Naive B cell (primary cell): ENCODE measurements at regions not wholly inside any gene's neighbourhood (a gene's known extent, or its start where the extent isn't known, plus 50 kb on each side); places are given as distances from the start of the nearest gene placed in this dataset.

Experiments
- ATAC-seq, 2 donors: fragments of 150-1000 bp; cut with Tn5 transposase; 2 replicates each; pipeline ENCODE4 v1.10.0; 2021; ENCODE audit warnings: low read depth in 2 of 2, mild to moderate bottlenecking in 2 of 2, moderate library complexity in 2 of 2
- DNase-seq: peaks from one replicate; pipeline ENCODE4 v3.0.0; 2022
- H3K27ac Mint-ChIP-seq, 6 donors: one replicate each; pipeline ENCODE4 v1.8.0; 2020 to 2022; ENCODE audit warnings: mild to moderate bottlenecking in 6 of 6, mixed read lengths in 6 of 6, moderate library complexity in 5 of 6, inconsistent platforms in 2 of 6
- H3K27me3 Mint-ChIP-seq, 3 donors: one replicate each; pipeline ENCODE4 v1.8.0; 2021 to 2022; ENCODE audit warnings: mixed read lengths in 3 of 3, mild to moderate bottlenecking in 1 of 3
- H3K36me3 Mint-ChIP-seq, 2 donors: one replicate each; pipeline ENCODE4 v1.8.0; 2020 to 2022; ENCODE audit warnings: mixed read lengths in 2 of 2, inconsistent platforms in 1 of 2, mild to moderate bottlenecking in 1 of 2
- H3K4me1 Mint-ChIP-seq, 3 donors: one replicate each; pipeline ENCODE4 v1.8.0; 2020 to 2022; ENCODE audit warnings: mixed read lengths in 3 of 3, inconsistent platforms in 1 of 3, mild to moderate bottlenecking in 1 of 3, moderate library complexity in 1 of 3
- H3K4me3 Mint-ChIP-seq, 8 donors: one replicate each; pipeline ENCODE4 v1.8.0; 2020 to 2022; ENCODE audit warnings: mild to moderate bottlenecking in 8 of 8, mixed read lengths in 8 of 8, moderate library complexity in 8 of 8, inconsistent platforms in 2 of 8
- H3K9me3 Mint-ChIP-seq, 7 donors: one replicate each; pipeline ENCODE4 v1.8.0; 2020 to 2022; ENCODE audit warnings: mixed read lengths in 7 of 7, mild to moderate bottlenecking in 5 of 7, inconsistent platforms in 2 of 7, moderate library complexity in 1 of 7

GRCh38 chr12:59087691-59088090 lies 167.4 kb upstream of the LRIG3 start:
- DNase-seq (no peak), ATAC-seq (no peak)
- no peak overlapping the region for H3K27ac Mint-ChIP-seq
- H3K36me3 Mint-ChIP-seq, result no peaks in the 10 kb centered on the region
- peaks cover 0 to 4% (median 0%) of the 10 kb centered on the region in 7 donors for H3K9me3 Mint-ChIP-seq
- no peak overlapping the region for H3K4me3 Mint-ChIP-seq
- peaks cover 0 to 8% (median 4%) of the 10 kb centered on the region in 3 donors for H3K27me3 Mint-ChIP-seq
- H3K4me1 Mint-ChIP-seq, result no peaks in the 10 kb centered on the region

- Mint-ChIP-seq H3K27ac (no peak overlapping the region), H3K4me1 (no peaks in the 10 kb centered on the region), H3K9me3 (peaks cover 0 to 4% (median 0%) of the 10 kb centered on the region in 7 donors), H3K27me3 (peaks cover 0 to 8% (median 4%) of the 10 kb centered on the region in 3 donors), H3K4me3 (no peak overlapping the region), H3K36me3 (no peaks in the 10 kb centered on the region)
- no peak for DNase-seq
- ATAC-seq, result no peak
Observed at GRCh38 chr12:59087077-59087673, 166.9 kb upstream of the LRIG3 start.

GRCh38 chr12:59086126-59086525 lies 165.8 kb upstream of the LRIG3 start:
- no peak overlapping the region for H3K27ac Mint-ChIP-seq
- H3K36me3 Mint-ChIP-seq, result no peaks in the 10 kb centered on the region
- H3K27me3 Mint-ChIP-seq, result peaks cover 0 to 8% (median 4%) of the 10 kb centered on the region in 3 donors
- H3K9me3 Mint-ChIP-seq, result peaks cover 0 to 2% (median 0%) of the 10 kb centered on the region in 7 donors
- ATAC-seq (no peak), DNase-seq (no peak)
- no peak overlapping the region for H3K4me3 Mint-ChIP-seq
- H3K4me1 Mint-ChIP-seq, result no peaks in the 10 kb centered on the region

- no peak overlapping the region for H3K27ac Mint-ChIP-seq
- ATAC-seq (no peak), DNase-seq (no peak)
- H3K4me3 Mint-ChIP-seq, result no peak overlapping the region
- no peaks in the 10 kb centered on the region for H3K36me3 Mint-ChIP-seq
- H3K27me3 Mint-ChIP-seq, result peaks cover 0 to 8% (median 4%) of the 10 kb centered on the region in 3 donors
- no peaks in the 10 kb centered on the region for H3K4me1 Mint-ChIP-seq
- H3K9me3 Mint-ChIP-seq, result peaks cover 0 to 2% (median 0%) of the 10 kb centered on the region in 7 donors
Observed at GRCh38 chr12:59085690-59086089, 165.4 kb upstream of the LRIG3 start.

GRCh38 chr12:59084511-59085375 lies 164.4 kb upstream of the LRIG3 start:
- H3K4me3 Mint-ChIP-seq, result no peak overlapping the region
- H3K9me3 Mint-ChIP-seq, result peaks cover 0 to 2% (median 0%) of the 10 kb centered on the region in 7 donors
- H3K27me3 Mint-ChIP-seq, result peaks cover 0 to 8% (median 4%) of the 10 kb centered on the region in 3 donors
- no peaks in the 10 kb centered on the region for H3K4me1 Mint-ChIP-seq
- no peaks in the 10 kb centered on the region for H3K36me3 Mint-ChIP-seq
- no peak for ATAC-seq
- DNase-seq, result no peak
- no peak overlapping the region for H3K27ac Mint-ChIP-seq

- ATAC-seq (no peak), DNase-seq (no peak)
- H3K36me3 Mint-ChIP-seq, result no peaks in the 10 kb centered on the region
Observed at GRCh38 chr12:59082952-59083351, 162.6 kb upstream of the LRIG3 start.

GRCh38 chr12:59080101-59080500 lies 159.8 kb upstream of the LRIG3 start:
- no peak for ATAC-seq
- Mint-ChIP-seq H3K36me3 (no peaks in the 10 kb centered on the region), H3K9me3 (peaks cover 0 to 4% (median 0%) of the 10 kb centered on the region in 7 donors), H3K27ac (no peak overlapping the region), H3K4me1 (no peaks in the 10 kb centered on the region), H3K27me3 (peaks cover 0 to 8% (median 7%) of the 10 kb centered on the region in 3 donors), H3K4me3 (no peak overlapping the region)
- no peak for DNase-seq

More at GRCh38 chr12:59082952-59083351, 162.6 kb upstream of the LRIG3 start:
- Mint-ChIP-seq H3K4me3 (no peak overlapping the region), H3K9me3 (peaks cover 0 to 2% (median 0%) of the 10 kb centered on the region in 7 donors), H3K27ac (no peak overlapping the region), H3K4me1 (no peaks in the 10 kb centered on the region), H3K27me3 (peaks cover 0 to 8% (median 2%) of the 10 kb centered on the region in 3 donors)

- Mint-ChIP-seq H3K9me3 (peaks cover 0 to 4% (median 0%) of the 10 kb centered on the region in 7 donors), H3K27ac (no peak overlapping the region), H3K4me1 (no peaks in the 10 kb centered on the region), H3K36me3 (no peaks in the 10 kb centered on the region), H3K27me3 (peaks cover 0 to 8% (median 7%) of the 10 kb centered on the region in 3 donors), H3K4me3 (no peak overlapping the region)
- DNase-seq (no peak), ATAC-seq (no peak)
Observed at GRCh38 chr12:59079472-59079871, 159.2 kb upstream of the LRIG3 start.

GRCh38 chr12:59079002-59079401 lies 158.7 kb upstream of the LRIG3 start:
- peaks cover 0 to 4% (median 0%) of the 10 kb centered on the region in 7 donors for H3K9me3 Mint-ChIP-seq
- no peak overlapping the region for H3K4me3 Mint-ChIP-seq
- H3K36me3 Mint-ChIP-seq, result no peaks in the 10 kb centered on the region
- H3K27me3 Mint-ChIP-seq, result peaks cover 0 to 7% (median 6%) of the 10 kb centered on the region in 3 donors
- no peaks in the 10 kb centered on the region for H3K4me1 Mint-ChIP-seq
- DNase-seq, result no peak
- no peak for ATAC-seq
- no peak overlapping the region for H3K27ac Mint-ChIP-seq

- Mint-ChIP-seq H3K4me1 (no peaks in the 10 kb centered on the region), H3K4me3 (no peak overlapping the region), H3K27ac (no peak overlapping the region), H3K27me3 (peaks cover 0 to 7% (median 0%) of the 10 kb centered on the region in 3 donors), H3K36me3 (no peaks in the 10 kb centered on the region), H3K9me3 (peaks cover 0 to 4% (median 0%) of the 10 kb centered on the region in 7 donors)
- DNase-seq (no peak), ATAC-seq (no peak)
Observed at GRCh38 chr12:59077575-59078426, 157.5 kb upstream of the LRIG3 start.

GRCh38 chr12:59077153-59077552 lies 156.8 kb upstream of the LRIG3 start:
- Mint-ChIP-seq H3K4me1 (no peaks in the 10 kb centered on the region), H3K9me3 (peaks cover 0 to 2% (median 0%) of the 10 kb centered on the region in 7 donors), H3K27ac (peak overlapping the region in 1 of 6 donors; percentile 21), H3K27me3 (peaks cover 0 to 7% (median 0%) of the 10 kb centered on the region in 3 donors), H3K4me3 (no peak overlapping the region), H3K36me3 (no peaks in the 10 kb centered on the region)
- DNase-seq (no peak), ATAC-seq (no peak)

GRCh38 chr12:59076622-59077021 lies 156.3 kb upstream of the LRIG3 start:
- DNase-seq, result no peak
- H3K27me3 Mint-ChIP-seq, result peaks cover 0 to 7% (median 0%) of the 10 kb centered on the region in 3 donors
- ATAC-seq, result no peak
- no peak overlapping the region for H3K4me3 Mint-ChIP-seq
- H3K4me1 Mint-ChIP-seq, result no peaks in the 10 kb centered on the region
- H3K36me3 Mint-ChIP-seq, result no peaks in the 10 kb centered on the region
- H3K9me3 Mint-ChIP-seq, result peaks cover 0 to 2% (median 0%) of the 10 kb centered on the region in 7 donors
- H3K27ac Mint-ChIP-seq, result no peak overlapping the region

GRCh38 chr12:59075968-59076490 lies 155.7 kb upstream of the LRIG3 start:
- no peaks in the 10 kb centered on the region for H3K4me1 Mint-ChIP-seq
- DNase-seq, result no peak
- no peak for ATAC-seq
- no peak overlapping the region for H3K4me3 Mint-ChIP-seq
- peak overlapping the region in 1 of 6 donors; percentile 40 for H3K27ac Mint-ChIP-seq
- H3K9me3 Mint-ChIP-seq, result peaks cover 0 to 2% (median 0%) of the 10 kb centered on the region in 7 donors
- H3K36me3 Mint-ChIP-seq, result no peaks in the 10 kb centered on the region
- H3K27me3 Mint-ChIP-seq, result peaks cover 0 to 7% (median 0%) of the 10 kb centered on the region in 3 donors
